Caco-2 (cell line): ENCODE measurements at regions not wholly inside any gene's neighbourhood (a gene's known extent, or its start where the extent isn't known, plus 50 kb on each side); places are given as distances from the start of the nearest gene placed in this dataset.

Experiments used
- BruUV-seq: library from RNA; stranded (reverse); fragments of 400-500 nt; replicated peaks from 2 replicates; lab custom pipeline; 2021; lab: Mats Ljungman, UMichigan
- CTCF ChIA-PET: fragments of 300-600 bp; sonication (Branson Sonifier 250); formaldehyde crosslinking; loops from one replicate; lab custom pipeline; 2022; ENCODE audit warnings: antibody characterized with exemption; lab: Charles Lee
- POLR2A ChIA-PET: fragments of 300-600 bp; sonication (Branson Sonifier 250); formaldehyde crosslinking; loops from one replicate; lab custom pipeline; 2022; ENCODE audit warnings: antibody characterized with exemption; lab: Charles Lee
- DNase-seq, 2 experiments: peaks; one replicate each; pipeline versions ENCODE4 v3.0.0 to v3.0.0-alpha.2; 2020 to 2022
- H3K27me3 ChIP-seq: replicated peaks from 2 replicates; pipeline ENCODE4 v1.6.0; 2011; ENCODE audit warnings: low read length; ENCODE audit not compliant: control insufficient read depth, insufficient read depth
- H3K36me3 ChIP-seq: 2 replicates; pipeline ENCODE4 v1.5.1; 2011; ENCODE audit warnings: low read length; ENCODE audit not compliant: control insufficient read depth, insufficient read depth
- H3K4me1 ChIP-seq: fragments of 250-450 bp; sonication (Bioruptor Pico); 2 replicates; pipeline ENCODE4 v1.5.1; 2020; ENCODE audit warnings: mild to moderate bottlenecking
- H3K4me3 ChIP-seq: 2 replicates; pipeline ENCODE4 v1.5.1; 2011; ENCODE audit warnings: low read depth, mild to moderate bottlenecking, control low read depth, low read length
- H3K9me3 ChIP-seq: fragments of 250-450 bp; sonication (Bioruptor Pico); 2 replicates; pipeline ENCODE4 v1.5.1; 2020; ENCODE audit warnings: mild to moderate bottlenecking, moderate library complexity
- H3K27ac Mint-ChIP-seq: one replicate; pipeline ENCODE4 v1.8.0; 2022; ENCODE audit warnings: mixed read lengths; ENCODE audit not compliant: unreplicated experiment
- H3K27me3 Mint-ChIP-seq: one replicate; pipeline ENCODE4 v1.8.0; 2022; ENCODE audit warnings: mixed read lengths; ENCODE audit not compliant: insufficient read depth, unreplicated experiment
- H3K36me3 Mint-ChIP-seq: one replicate; pipeline ENCODE4 v1.8.0; 2022; ENCODE audit warnings: mild to moderate bottlenecking, mixed read lengths; ENCODE audit not compliant: insufficient read depth, unreplicated experiment
- H3K4me1 Mint-ChIP-seq: one replicate; pipeline ENCODE4 v1.8.0; 2022; ENCODE audit warnings: low read depth, mixed read lengths; ENCODE audit not compliant: unreplicated experiment
- H3K4me3 Mint-ChIP-seq: one replicate; pipeline ENCODE4 v1.8.0; 2022; ENCODE audit warnings: mild to moderate bottlenecking, moderate library complexity, mixed read lengths; ENCODE audit not compliant: unreplicated experiment
- H3K9me3 Mint-ChIP-seq: one replicate; pipeline ENCODE4 v1.8.0; 2022; ENCODE audit warnings: mixed read lengths; ENCODE audit not compliant: unreplicated experiment
- CTCF ChIP-seq, 2 experiments: fragments of 200-600 bp in 1 of 2; IDR thresholded peaks; 1 replicate in 1 of 2; 2 replicates in 1 of 2; pipeline versions ENCODE4 v1.5.1 to v1.8.0; 2011 to 2022; ENCODE audit warnings: antibody characterized with exemption in 1 of 2, control low read depth in 1 of 2, inconsistent platforms in 1 of 2, low read depth in 1 of 2, low read length in 1 of 2, mild to moderate bottlenecking in 1 of 2, moderate library complexity in 1 of 2; ENCODE audit not compliant: insufficient read depth in 1 of 2, severe bottlenecking in 1 of 2, unreplicated experiment in 1 of 2
- intact Hi-C: fragments of 100-400 bp; cut with micrococcal nuclease; formaldehyde crosslinking; loops from one replicate; pipeline ENCODE4 v1.10.0; 2022; ENCODE audit not compliant: unreplicated experiment

GRCh38 chr9:94018628-94019027, 63.5 kb upstream of the BARX1 start:
- Histone ChIP-seq H3K4me3 (no peak overlapping the region), H3K9me3 (no peaks in the 10 kb centered on the region), H3K36me3 (no peaks in the 10 kb centered on the region), H3K27me3 (no peaks in the 10 kb centered on the region), H3K4me1 (no peaks in the 10 kb centered on the region)
- Mint-ChIP-seq H3K9me3 (no peaks in the 10 kb centered on the region), H3K27ac (no peak overlapping the region), H3K4me3 (no peak overlapping the region), H3K27me3 (no peaks in the 10 kb centered on the region), H3K36me3 (no peaks in the 10 kb centered on the region), H3K4me1 (no peaks in the 10 kb centered on the region)
- ChIA-PET POLR2A (no interaction called here), CTCF (no interaction called here)
- no TSS peak for BruUV-seq
- no peak for TF ChIP-seq CTCF (IDR thresholded peaks at IDR 0.05; ENCODE audit: insufficient read depth in 1 of 2, low read depth in 1 of 2, low read length in 1 of 2, severe bottlenecking in 1 of 2, unreplicated experiment in 1 of 2)
- DNase-seq = no peak
- intact Hi-C loops = loop anchor here (5.0 kb wide), 1 partner anchor 644 kb away; no protein-coding TSS in a partner anchor

- no peak overlapping the region for H3K4me3 Mint-ChIP-seq
- H3K4me3 ChIP-seq = no peak overlapping the region
- no peaks in the 10 kb centered on the region for H3K4me1 ChIP-seq
- no peaks in the 10 kb centered on the region for H3K4me1 Mint-ChIP-seq
- no TSS peak for BruUV-seq
- no peaks in the 10 kb centered on the region for H3K36me3 ChIP-seq
- CTCF ChIA-PET = no interaction called here
- H3K27me3 ChIP-seq = no peaks in the 10 kb centered on the region
- no peaks in the 10 kb centered on the region for H3K9me3 Mint-ChIP-seq
- H3K27ac Mint-ChIP-seq = no peak overlapping the region
- H3K27me3 Mint-ChIP-seq = no peaks in the 10 kb centered on the region
- no peak for TF ChIP-seq CTCF (IDR thresholded peaks at IDR 0.05; ENCODE audit: insufficient read depth in 1 of 2, low read depth in 1 of 2, low read length in 1 of 2, severe bottlenecking in 1 of 2, unreplicated experiment in 1 of 2)
- no peaks in the 10 kb centered on the region for H3K36me3 Mint-ChIP-seq
- DNase-seq = no peak
- intact Hi-C loops = loop anchor here (5.0 kb wide), 1 partner anchor 644 kb away; no protein-coding TSS in a partner anchor
- POLR2A ChIA-PET = no interaction called here
- H3K9me3 ChIP-seq = no peaks in the 10 kb centered on the region
These were observed 62.9 kb upstream of the BARX1 start for GRCh38 chr9:94017939-94018531.

- Mint-ChIP-seq H3K27ac (no peak overlapping the region), H3K4me1 (no peaks in the 10 kb centered on the region), H3K27me3 (no peaks in the 10 kb centered on the region), H3K9me3 (no peaks in the 10 kb centered on the region), H3K36me3 (no peaks in the 10 kb centered on the region), H3K4me3 (no peak overlapping the region)
- Histone ChIP-seq H3K9me3 (no peaks in the 10 kb centered on the region), H3K27me3 (no peaks in the 10 kb centered on the region), H3K36me3 (no peaks in the 10 kb centered on the region), H3K4me3 (no peak overlapping the region), H3K4me1 (no peaks in the 10 kb centered on the region)
- ChIA-PET CTCF (no interaction called here), POLR2A (no interaction called here)
- no TSS peak for BruUV-seq
- intact Hi-C loops = loop anchor here (5.0 kb wide), 1 partner anchor 646 kb away; no protein-coding TSS in a partner anchor
- TF ChIP-seq CTCF (IDR thresholded peaks at IDR 0.05; ENCODE audit: insufficient read depth in 1 of 2, low read depth in 1 of 2, low read length in 1 of 2, severe bottlenecking in 1 of 2, unreplicated experiment in 1 of 2) = no peak
- no peak for DNase-seq
These were observed 61.6 kb upstream of the BARX1 start for GRCh38 chr9:94016744-94017143.
